ENCODE measurements at regions not wholly inside any gene's neighbourhood (a gene's known extent, or its start where the extent isn't known, plus 50 kb on each side); places are given as distances from the start of the nearest gene placed in this dataset.

DNA sequence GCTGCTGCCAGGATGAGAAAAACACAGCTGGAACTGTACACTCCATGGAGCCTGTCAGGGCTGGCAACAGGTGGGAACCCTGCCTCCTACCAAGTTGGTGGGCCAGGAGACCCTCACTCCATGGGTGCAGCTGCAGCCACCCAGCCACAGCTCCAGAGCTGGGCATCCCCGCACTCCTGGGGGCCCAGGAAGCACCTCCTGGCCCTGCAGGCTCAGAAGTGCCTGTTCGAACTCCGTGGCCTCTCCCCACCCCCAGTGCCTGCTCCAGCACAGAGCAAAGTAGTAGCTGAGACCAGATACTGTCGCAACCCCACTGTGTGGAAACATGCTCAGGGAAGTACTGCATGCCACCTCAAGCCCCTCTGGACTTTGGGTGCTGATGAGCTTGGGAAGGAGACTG, 564.0 kb upstream of the ACO1 start:
- dilution Hi-C loops (cut with MboI; ENCODE audit: extremely low pct_ligation_motif_present, low sequenced_read_pairs), result no loop called here
- TF ChIP-seq CTCF (optimal IDR thresholded peaks at IDR 0.05 in 1 of 3, IDR thresholded peaks at IDR 0.05 in 1 of 3, conservative IDR thresholded peaks at IDR 0.05 in 1 of 3; ENCODE audit: extremely low read depth in 1 of 3, insufficient read depth in 2 of 3, low read length in 3 of 3), result no peak
- TF ChIP-seq EZH2 (IDR thresholded peaks at IDR 0.05; ENCODE audit: low read length), result no peak
- H3K4me2 ChIP-seq (ENCODE audit: control insufficient read depth, extremely low read depth, insufficient read depth, low read depth, low read length), result no peak overlapping the region
- H3K36me3 ChIP-seq (ENCODE audit: control insufficient read depth in 2 of 2, extremely low read depth in 1 of 2, insufficient read depth in 2 of 2, low read length in 2 of 2), result no peaks in the 10 kb centered on the region
- no peaks in the 10 kb centered on the region for H3K27me3 ChIP-seq (ENCODE audit: control insufficient read depth, extremely low read depth, insufficient read depth, low read length)
- H3K79me2 ChIP-seq (ENCODE audit: control insufficient read depth, insufficient read depth, low read length), result no peaks in the 10 kb centered on the region
- H3K27ac ChIP-seq (ENCODE audit: control insufficient read depth, insufficient read depth, low read length), result no peak overlapping the region
- DNase-seq (ENCODE audit: low read depth, low spot score) (no peak), FAIRE-seq (no peak)
- H3K9ac ChIP-seq (ENCODE audit: control insufficient read depth, extremely low read depth, insufficient read depth, low read length), result no peak overlapping the region
- H2AFZ ChIP-seq (ENCODE audit: control insufficient read depth, low read length), result no peak overlapping the region
- H3K9me1 ChIP-seq (ENCODE audit: control insufficient read depth, extremely low read depth, insufficient read depth, low read length), result no peaks in the 10 kb centered on the region
- no peaks in the 10 kb centered on the region for H3K4me1 ChIP-seq (ENCODE audit: control insufficient read depth, extremely low read depth, insufficient read depth, low read length)
- H3K9me3 ChIP-seq (ENCODE audit: control insufficient read depth, low read depth, low read length), result no peaks in the 10 kb centered on the region
- H4K20me1 ChIP-seq (ENCODE audit: control insufficient read depth, extremely low read depth, insufficient read depth, low read length), result no peaks in the 10 kb centered on the region
- no peak overlapping the region for H3K4me3 ChIP-seq (ENCODE audit: control insufficient read depth in 2 of 3, extremely low read depth in 1 of 3, insufficient read depth in 2 of 3, low read depth in 1 of 3, low read length in 3 of 3)

DNA sequence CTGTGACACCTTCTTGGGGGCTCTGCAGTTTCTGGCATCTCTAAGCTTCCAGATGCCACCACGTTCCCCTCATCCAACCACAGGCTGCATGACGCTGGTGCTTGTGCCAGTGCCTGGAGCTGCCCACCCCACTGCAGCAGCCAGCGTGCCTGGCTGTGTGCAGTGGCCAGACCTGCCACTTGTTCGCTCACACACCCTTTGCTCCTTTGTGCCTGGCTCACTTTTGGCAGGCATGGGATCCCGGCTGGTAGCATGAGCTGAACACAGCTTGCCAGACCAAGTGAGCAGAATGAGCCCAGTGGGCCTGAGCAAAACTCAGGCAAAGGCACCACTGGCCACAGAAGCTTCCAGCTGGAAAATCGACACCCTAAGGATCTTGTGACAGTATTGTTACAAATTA, 562.9 kb upstream of the ACO1 start:
- no peak for FAIRE-seq
- H3K36me3 ChIP-seq (ENCODE audit: control insufficient read depth in 2 of 2, extremely low read depth in 1 of 2, insufficient read depth in 2 of 2, low read length in 2 of 2), result no peaks in the 10 kb centered on the region
- H2AFZ ChIP-seq (ENCODE audit: control insufficient read depth, low read length), result no peak overlapping the region
- H4K20me1 ChIP-seq (ENCODE audit: control insufficient read depth, extremely low read depth, insufficient read depth, low read length), result no peaks in the 10 kb centered on the region
- H3K27me3 ChIP-seq (ENCODE audit: control insufficient read depth, extremely low read depth, insufficient read depth, low read length), result no peaks in the 10 kb centered on the region
- no peak overlapping the region for H3K4me3 ChIP-seq (ENCODE audit: control insufficient read depth in 2 of 3, extremely low read depth in 1 of 3, insufficient read depth in 2 of 3, low read depth in 1 of 3, low read length in 3 of 3)
- no peak for TF ChIP-seq EZH2 (IDR thresholded peaks at IDR 0.05; ENCODE audit: low read length)
- TF ChIP-seq CTCF (optimal IDR thresholded peaks at IDR 0.05 in 1 of 3, IDR thresholded peaks at IDR 0.05 in 1 of 3, conservative IDR thresholded peaks at IDR 0.05 in 1 of 3; ENCODE audit: extremely low read depth in 1 of 3, insufficient read depth in 2 of 3, low read length in 3 of 3), result no peak
- no peak overlapping the region for H3K4me2 ChIP-seq (ENCODE audit: control insufficient read depth, extremely low read depth, insufficient read depth, low read depth, low read length)
- no peak overlapping the region for H3K27ac ChIP-seq (ENCODE audit: control insufficient read depth, insufficient read depth, low read length)
- dilution Hi-C loops (cut with MboI; ENCODE audit: extremely low pct_ligation_motif_present, low sequenced_read_pairs), result no loop called here
- no peaks in the 10 kb centered on the region for H3K79me2 ChIP-seq (ENCODE audit: control insufficient read depth, insufficient read depth, low read length)
- H3K9ac ChIP-seq (ENCODE audit: control insufficient read depth, extremely low read depth, insufficient read depth, low read length), result no peak overlapping the region
- no peaks in the 10 kb centered on the region for H3K4me1 ChIP-seq (ENCODE audit: control insufficient read depth, extremely low read depth, insufficient read depth, low read length)
- DNase-seq (ENCODE audit: low read depth, low spot score), result no peak
- no peaks in the 10 kb centered on the region for H3K9me3 ChIP-seq (ENCODE audit: control insufficient read depth, low read depth, low read length)
- no peaks in the 10 kb centered on the region for H3K9me1 ChIP-seq (ENCODE audit: control insufficient read depth, extremely low read depth, insufficient read depth, low read length)

All from keratinocyte (primary cell).